Gastrocnemius medialis (tissue), 4 donors: ENCODE measurements at regions not wholly inside any gene's neighbourhood (a gene's known extent, or its start where the extent isn't known, plus 50 kb on each side); places are given as distances from the start of the nearest gene placed in this dataset.

Experiments
- CTCF ChIP-seq, 5 experiments: fragments of 450-650 bp in 3 of 5; fragments of 200-600 bp in 2 of 5; sonication (generic) in 2 of 5; IDR thresholded peaks in 4 of 5; conservative IDR thresholded peaks in 1 of 5; 1 replicate in 4 of 5; 2 replicates in 1 of 5; pipeline ENCODE4 v1.5.1; 2016 to 2019; ENCODE audit warnings: antibody characterized with exemption in 5 of 5, mild to moderate bottlenecking in 3 of 5, moderate library complexity in 3 of 5
- POLR2A ChIP-seq, 2 donors: fragments of 450-650 bp; IDR thresholded peaks; one replicate each; pipeline ENCODE4 v1.6.1; 2017; ENCODE audit warnings: antibody characterized with exemption in 2 of 2, mild to moderate bottlenecking in 2 of 2, moderate library complexity in 2 of 2

GRCh38 chr10:129259128-129259815 lies 207.8 kb upstream of the MGMT start:
- TF ChIP-seq CTCF (IDR thresholded peaks at IDR 0.05 in 4 of 5, conservative IDR thresholded peaks at IDR 0.05 in 1 of 5) (no peak), POLR2A (IDR thresholded peaks at IDR 0.05) (no peak)
